ENCODE measurements at regions not wholly inside any gene's neighbourhood (a gene's known extent, or its start where the extent isn't known, plus 50 kb on each side); places are given as distances from the start of the nearest gene placed in this dataset.

DNA sequence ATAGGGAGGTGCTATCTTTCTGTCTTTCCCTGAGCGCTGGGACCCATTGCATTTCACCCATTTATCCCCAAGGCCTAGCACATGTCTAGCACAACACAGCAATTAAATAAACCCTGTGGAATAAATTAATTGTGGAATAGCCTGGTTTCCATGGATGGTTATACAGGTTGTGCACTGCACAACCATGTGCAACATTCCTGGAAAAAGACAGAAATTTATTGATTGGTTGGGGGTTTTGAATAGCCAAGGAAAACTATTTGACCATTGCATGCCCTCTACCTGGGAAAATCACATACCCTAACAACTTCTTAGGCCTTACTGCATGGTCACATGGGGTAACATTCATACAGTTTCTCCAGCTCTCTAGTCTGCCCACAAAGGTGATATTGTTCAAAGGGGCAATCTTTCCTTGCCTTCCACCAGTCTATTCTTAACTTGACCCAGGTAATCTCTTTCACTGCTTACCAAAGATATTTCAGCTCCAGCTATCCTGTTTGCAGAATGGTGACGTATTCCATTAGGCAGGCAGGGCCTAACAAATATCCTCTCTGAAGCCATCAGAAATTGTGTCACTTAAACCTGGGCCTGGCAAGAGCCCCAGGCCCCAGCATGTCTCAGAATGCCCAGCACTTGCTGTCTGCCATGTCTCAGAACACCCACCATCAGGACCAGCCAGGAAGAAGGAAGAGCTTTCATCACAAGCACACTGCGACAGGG, 157.9 kb upstream of the RAB4A start:
- Histone ChIP-seq H3K4me3 (ENCODE audit: severe bottlenecking) (no peak overlapping the region), H3K27me3 (ENCODE audit: insufficient read depth, poor library complexity, severe bottlenecking) (no peaks in the 10 kb centered on the region), H3K27ac (ENCODE audit: poor library complexity, severe bottlenecking) (no peak overlapping the region), H3K9me3 (ENCODE audit: severe bottlenecking) (no peaks in the 10 kb centered on the region), H3K4me1 (ENCODE audit: insufficient read depth, poor library complexity, severe bottlenecking) (peaks cover 7% of the 10 kb centered on the region), H3K36me3 (ENCODE audit: low read depth) (no peaks in the 10 kb centered on the region)
- ATAC-seq (ENCODE audit: low read depth) (no peak), DNase-seq (ENCODE audit: low spot score) (no peak)
- TF ChIP-seq, protein P1, sequence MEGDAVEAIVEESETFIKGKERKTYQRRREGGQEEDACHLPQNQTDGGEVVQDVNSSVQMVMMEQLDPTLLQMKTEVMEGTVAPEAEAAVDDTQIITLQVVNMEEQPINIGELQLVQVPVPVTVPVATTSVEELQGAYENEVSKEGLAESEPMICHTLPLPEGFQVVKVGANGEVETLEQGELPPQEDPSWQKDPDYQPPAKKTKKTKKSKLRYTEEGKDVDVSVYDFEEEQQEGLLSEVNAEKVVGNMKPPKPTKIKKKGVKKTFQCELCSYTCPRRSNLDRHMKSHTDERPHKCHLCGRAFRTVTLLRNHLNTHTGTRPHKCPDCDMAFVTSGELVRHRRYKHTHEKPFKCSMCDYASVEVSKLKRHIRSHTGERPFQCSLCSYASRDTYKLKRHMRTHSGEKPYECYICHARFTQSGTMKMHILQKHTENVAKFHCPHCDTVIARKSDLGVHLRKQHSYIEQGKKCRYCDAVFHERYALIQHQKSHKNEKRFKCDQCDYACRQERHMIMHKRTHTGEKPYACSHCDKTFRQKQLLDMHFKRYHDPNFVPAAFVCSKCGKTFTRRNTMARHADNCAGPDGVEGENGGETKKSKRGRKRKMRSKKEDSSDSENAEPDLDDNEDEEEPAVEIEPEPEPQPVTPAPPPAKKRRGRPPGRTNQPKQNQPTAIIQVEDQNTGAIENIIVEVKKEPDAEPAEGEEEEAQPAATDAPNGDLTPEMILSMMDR (IDR thresholded peaks at IDR 0.05; ENCODE audit: poor library complexity, severe bottlenecking): no peak

DNA sequence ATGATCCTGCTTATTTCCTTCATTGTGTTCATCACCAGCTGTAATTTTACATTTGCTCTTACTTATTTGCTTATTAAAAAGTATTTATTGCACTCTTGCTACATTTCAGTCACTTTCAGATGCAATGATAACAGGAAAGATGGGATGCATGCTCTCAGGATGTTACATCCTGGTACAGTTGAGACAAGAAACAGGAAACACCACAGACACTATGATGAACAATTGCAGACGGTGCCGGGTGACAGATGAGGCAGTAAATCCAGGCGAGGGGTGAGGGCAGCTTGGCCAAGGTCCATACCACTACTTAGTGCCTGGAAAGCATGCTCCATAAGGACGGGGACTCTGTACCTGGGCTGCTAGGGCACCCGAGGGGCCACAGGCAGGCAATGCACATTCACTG, 156.6 kb upstream of the RAB4A start:
- TF ChIP-seq, protein P1 (IDR thresholded peaks at IDR 0.05; ENCODE audit: poor library complexity, severe bottlenecking): no peak
- H3K9me3 ChIP-seq (ENCODE audit: severe bottlenecking): no peaks in the 10 kb centered on the region
- no peaks in the 10 kb centered on the region for H3K27me3 ChIP-seq (ENCODE audit: insufficient read depth, poor library complexity, severe bottlenecking)
- no peak for DNase-seq (ENCODE audit: low spot score)
- peaks cover 16% of the 10 kb centered on the region for H3K4me1 ChIP-seq (ENCODE audit: insufficient read depth, poor library complexity, severe bottlenecking)
- ATAC-seq (ENCODE audit: low read depth): no peak
- peak overlapping the region; percentile 39 for H3K27ac ChIP-seq (ENCODE audit: poor library complexity, severe bottlenecking)
- no peaks in the 10 kb centered on the region for H3K36me3 ChIP-seq (ENCODE audit: low read depth)
- H3K4me3 ChIP-seq (ENCODE audit: severe bottlenecking): no peak overlapping the region

DNA sequence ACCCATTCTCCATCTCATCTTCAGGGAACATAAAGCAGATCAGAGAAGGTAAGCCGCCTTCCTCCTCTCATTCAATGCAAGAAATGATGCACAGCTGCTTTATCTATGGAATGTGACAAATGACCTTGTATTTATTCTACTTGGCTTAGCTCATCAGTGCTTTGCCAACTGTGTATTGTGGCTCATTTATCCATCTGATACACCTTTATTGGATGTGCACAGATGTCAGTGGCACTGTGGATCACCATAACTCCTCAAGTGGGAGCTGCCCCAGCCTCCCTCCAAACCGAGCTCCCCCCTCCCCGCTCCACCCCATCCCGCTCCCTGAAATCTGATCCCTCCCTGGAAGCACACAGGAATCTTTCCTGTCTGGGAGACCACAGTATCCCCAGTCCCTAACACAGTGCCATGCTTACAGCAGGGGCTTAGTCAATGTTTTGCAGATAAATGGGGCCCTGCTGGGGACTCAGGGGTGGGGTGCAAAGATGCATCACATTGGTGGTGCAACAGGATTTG, 156.0 kb upstream of the RAB4A start:
- ATAC-seq (ENCODE audit: low read depth) (no peak), DNase-seq (ENCODE audit: low spot score) (no peak)
- TF ChIP-seq, protein P1 (IDR thresholded peaks at IDR 0.05; ENCODE audit: poor library complexity, severe bottlenecking): no peak
- H3K9me3 ChIP-seq (ENCODE audit: severe bottlenecking): no peaks in the 10 kb centered on the region
- H3K36me3 ChIP-seq (ENCODE audit: low read depth): no peaks in the 10 kb centered on the region
- H3K27me3 ChIP-seq (ENCODE audit: insufficient read depth, poor library complexity, severe bottlenecking): no peaks in the 10 kb centered on the region
- no peak overlapping the region for H3K4me3 ChIP-seq (ENCODE audit: severe bottlenecking)
- H3K4me1 ChIP-seq (ENCODE audit: insufficient read depth, poor library complexity, severe bottlenecking): peaks cover 16% of the 10 kb centered on the region
- peak overlapping the region; percentile 39 for H3K27ac ChIP-seq (ENCODE audit: poor library complexity, severe bottlenecking)

DNA sequence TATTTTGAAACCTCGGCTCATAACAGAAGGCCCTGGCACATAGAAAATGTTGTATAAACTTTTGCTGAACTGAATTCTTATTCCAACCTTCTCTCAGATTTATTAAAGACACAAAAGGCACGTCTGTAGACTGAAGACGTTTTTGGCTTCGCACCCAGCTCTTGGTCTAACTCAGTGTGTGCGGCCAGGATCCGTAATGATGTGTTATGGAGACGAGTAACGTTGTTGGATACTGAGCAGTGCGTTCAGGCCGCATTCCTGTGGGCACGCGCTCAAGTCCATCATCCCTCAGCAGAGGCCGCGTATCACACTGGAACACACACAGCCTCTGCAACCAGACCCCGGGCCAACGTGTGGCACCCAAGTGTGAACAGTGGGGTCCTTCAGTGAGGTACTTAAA, 154.8 kb upstream of the RAB4A start:
- no peaks in the 10 kb centered on the region for H3K27me3 ChIP-seq (ENCODE audit: insufficient read depth, poor library complexity, severe bottlenecking)
- no peak for DNase-seq (ENCODE audit: low spot score)
- TF ChIP-seq, protein P1 (IDR thresholded peaks at IDR 0.05; ENCODE audit: poor library complexity, severe bottlenecking): no peak

DNA sequence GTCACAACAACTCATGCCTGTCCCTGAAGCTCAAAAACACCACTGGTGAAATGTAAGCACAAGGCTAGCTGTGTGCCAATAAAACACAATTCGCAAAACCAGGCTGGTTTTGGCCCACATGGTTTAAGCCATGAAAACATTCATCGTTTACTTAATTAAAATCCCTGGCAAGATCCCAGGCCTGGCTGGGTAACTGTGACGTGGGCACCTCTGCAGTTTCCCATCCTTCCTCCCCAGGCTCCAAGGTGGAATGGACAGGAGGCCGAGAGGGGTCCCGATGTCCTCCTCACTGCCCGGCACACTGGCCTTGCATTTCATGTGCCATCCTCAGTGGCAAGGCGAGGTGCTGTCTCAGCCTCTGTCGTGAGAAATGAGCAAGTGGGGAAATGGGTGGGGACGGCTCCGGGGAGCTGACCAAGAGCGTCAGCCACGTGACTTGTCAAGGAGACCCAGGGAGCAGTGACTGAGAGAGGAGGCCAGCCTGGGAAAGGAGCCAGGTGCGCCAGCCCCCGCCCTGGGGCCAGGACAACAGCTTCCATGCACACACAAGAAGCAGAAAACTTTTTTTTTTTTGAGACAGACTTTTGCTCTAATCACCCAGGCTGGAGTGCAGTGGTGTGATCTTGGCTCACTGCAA, 153.1 kb upstream of the RAB4A start:
- peak; percentile 48 for ATAC-seq (ENCODE audit: low read depth)
- Histone ChIP-seq H3K9me3 (ENCODE audit: severe bottlenecking) (no peaks in the 10 kb centered on the region), H3K4me3 (ENCODE audit: severe bottlenecking) (no peak overlapping the region), H3K27ac (ENCODE audit: poor library complexity, severe bottlenecking) (peak overlapping the region; percentile 29), H3K36me3 (ENCODE audit: low read depth) (no peaks in the 10 kb centered on the region), H3K27me3 (ENCODE audit: insufficient read depth, poor library complexity, severe bottlenecking) (no peaks in the 10 kb centered on the region), H3K4me1 (ENCODE audit: insufficient read depth, poor library complexity, severe bottlenecking) (peaks cover 16% of the 10 kb centered on the region)
- TF ChIP-seq, protein P1 (IDR thresholded peaks at IDR 0.05; ENCODE audit: poor library complexity, severe bottlenecking): no peak
- no peak for DNase-seq (ENCODE audit: low spot score)

More for the DNA sequence above, 154.8 kb upstream of the RAB4A start:
- Histone ChIP-seq H3K4me1 (ENCODE audit: insufficient read depth, poor library complexity, severe bottlenecking) (peaks cover 16% of the 10 kb centered on the region), H3K27ac (ENCODE audit: poor library complexity, severe bottlenecking) (no peak overlapping the region), H3K9me3 (ENCODE audit: severe bottlenecking) (no peaks in the 10 kb centered on the region), H3K4me3 (ENCODE audit: severe bottlenecking) (no peak overlapping the region), H3K36me3 (ENCODE audit: low read depth) (no peaks in the 10 kb centered on the region)
- ATAC-seq (ENCODE audit: low read depth): no peak

Measured in RWPE2 (cell line).